Lower leg skin (tissue), 4 donors: ENCODE measurements at regions not wholly inside any gene's neighbourhood (a gene's known extent, or its start where the extent isn't known, plus 50 kb on each side); places are given as distances from the start of the nearest gene placed in this dataset.

Source experiments
- DNase-seq, 2 donors: peaks; one replicate each; pipeline ENCODE4 v3.0.0-alpha.2; 2019; ENCODE audit warnings: low spot score in 2 of 2
- H3K4me3 ChIP-seq: fragments of 200-600 bp; sonication (generic); 2 replicates; pipeline ENCODE4 v1.5.1; 2017; ENCODE audit warnings: mild to moderate bottlenecking, low read depth; ENCODE audit not compliant: poor library complexity, severe bottlenecking
- POLR2A ChIP-seq, 2 donors: fragments of 450-650 bp; IDR thresholded peaks; one replicate each; pipeline ENCODE4 v1.6.1; 2016 to 2017; ENCODE audit warnings: antibody characterized with exemption in 2 of 2, mild to moderate bottlenecking in 1 of 2, moderate library complexity in 1 of 2
- WGBS, 2 donors: methylation state at CpG; one replicate each; pipeline ENCODE4 v1.1.5; 2018; 5-methylcytosine and 5-hydroxymethylcytosine counted together
- intact Hi-C: fragments of 100-400 bp; cut with DNase I; formaldehyde crosslinking; loops from one replicate; pipeline ENCODE4 v1.15.0; 2023; ENCODE audit warnings: low total_unique reads
- TF ChIP-seq, protein P1 (sequence below), 3 donors: fragments of 450-650 bp; IDR thresholded peaks; one replicate each; pipeline ENCODE4 v1.5.1; 2016; ENCODE audit warnings: antibody characterized with exemption in 3 of 3, mild to moderate bottlenecking in 3 of 3, moderate library complexity in 2 of 3

DNA sequence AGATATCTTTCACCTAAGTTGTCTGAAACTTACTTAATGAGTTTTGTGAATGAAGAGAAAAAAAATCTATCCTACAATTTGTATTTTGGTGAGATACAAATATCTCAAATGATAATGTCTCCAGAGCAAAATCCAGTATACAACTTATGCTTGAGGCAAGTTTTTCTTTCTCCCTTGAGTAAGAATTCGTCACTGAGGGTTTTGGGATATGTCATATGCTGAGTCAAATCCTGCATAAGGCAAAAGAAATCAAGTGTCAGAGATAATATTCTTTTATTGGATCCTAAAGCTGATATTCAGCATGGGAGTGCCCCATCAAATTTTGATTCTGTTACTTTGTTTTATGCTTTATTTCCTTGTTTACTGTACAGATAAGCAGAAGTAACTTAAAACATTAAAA lies 1308.6 kb downstream of the ARAP2 start:
- WGBS, 2 donors, result 43 to 45% methylated on average over 1 of the region's 1 CpG
- intact Hi-C loops, result no loop called here
- TF ChIP-seq, protein P1, sequence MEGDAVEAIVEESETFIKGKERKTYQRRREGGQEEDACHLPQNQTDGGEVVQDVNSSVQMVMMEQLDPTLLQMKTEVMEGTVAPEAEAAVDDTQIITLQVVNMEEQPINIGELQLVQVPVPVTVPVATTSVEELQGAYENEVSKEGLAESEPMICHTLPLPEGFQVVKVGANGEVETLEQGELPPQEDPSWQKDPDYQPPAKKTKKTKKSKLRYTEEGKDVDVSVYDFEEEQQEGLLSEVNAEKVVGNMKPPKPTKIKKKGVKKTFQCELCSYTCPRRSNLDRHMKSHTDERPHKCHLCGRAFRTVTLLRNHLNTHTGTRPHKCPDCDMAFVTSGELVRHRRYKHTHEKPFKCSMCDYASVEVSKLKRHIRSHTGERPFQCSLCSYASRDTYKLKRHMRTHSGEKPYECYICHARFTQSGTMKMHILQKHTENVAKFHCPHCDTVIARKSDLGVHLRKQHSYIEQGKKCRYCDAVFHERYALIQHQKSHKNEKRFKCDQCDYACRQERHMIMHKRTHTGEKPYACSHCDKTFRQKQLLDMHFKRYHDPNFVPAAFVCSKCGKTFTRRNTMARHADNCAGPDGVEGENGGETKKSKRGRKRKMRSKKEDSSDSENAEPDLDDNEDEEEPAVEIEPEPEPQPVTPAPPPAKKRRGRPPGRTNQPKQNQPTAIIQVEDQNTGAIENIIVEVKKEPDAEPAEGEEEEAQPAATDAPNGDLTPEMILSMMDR (IDR thresholded peaks at IDR 0.05), result no peak
- no peak for TF ChIP-seq POLR2A (IDR thresholded peaks at IDR 0.05)
- DNase-seq, result no peak
- no peak overlapping the region for H3K4me3 ChIP-seq

GRCh38 chr4:34939073-34939472 lies 1305.2 kb downstream of the ARAP2 start:
- no peak for TF ChIP-seq POLR2A (IDR thresholded peaks at IDR 0.05)
- TF ChIP-seq, protein P1 (IDR thresholded peaks at IDR 0.05), result no peak
- no peak overlapping the region for H3K4me3 ChIP-seq
- WGBS, 2 donors, result 92 to 93% methylated on average over 14 of the region's 14 CpGs
- DNase-seq, result no peak
- intact Hi-C loops, result no loop called here

DNA sequence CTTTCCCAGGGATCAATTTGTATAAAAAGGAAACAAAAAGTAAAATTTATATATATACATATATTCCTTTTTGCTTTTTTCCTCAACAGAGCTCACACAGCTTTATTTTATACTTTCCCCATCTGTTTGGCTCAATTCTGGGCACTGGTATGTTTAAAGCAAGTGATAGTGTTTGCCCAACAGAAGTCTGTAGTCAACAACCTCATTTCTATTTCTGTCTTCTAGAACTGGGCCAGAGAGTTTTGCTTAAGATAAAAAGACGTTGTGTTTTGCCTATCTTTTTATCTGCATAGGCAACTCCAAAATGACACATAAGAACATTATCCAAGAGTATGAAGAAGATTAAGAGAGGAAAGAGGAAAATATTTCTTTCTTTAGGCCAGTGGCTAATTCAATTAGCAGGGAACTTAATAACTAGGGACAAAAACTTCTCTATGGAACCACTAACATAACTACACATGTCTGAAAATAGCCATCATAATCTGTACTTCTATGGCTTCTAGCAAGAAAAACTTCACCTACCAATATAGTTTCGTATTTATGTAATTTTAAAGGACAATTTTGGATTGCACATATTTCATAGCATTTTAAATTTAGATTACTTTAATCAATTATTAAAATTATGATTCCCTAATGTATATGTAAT lies 1300.5 kb downstream of the ARAP2 start:
- TF ChIP-seq, protein P1 (IDR thresholded peaks at IDR 0.05), result no peak
- no peak for TF ChIP-seq POLR2A (IDR thresholded peaks at IDR 0.05)
- H3K4me3 ChIP-seq, result no peak overlapping the region
- intact Hi-C loops, result no loop called here
- no peak for DNase-seq
- 47 to 69% methylated on average over 2 of the region's 2 CpGs for WGBS, 2 donors

DNA sequence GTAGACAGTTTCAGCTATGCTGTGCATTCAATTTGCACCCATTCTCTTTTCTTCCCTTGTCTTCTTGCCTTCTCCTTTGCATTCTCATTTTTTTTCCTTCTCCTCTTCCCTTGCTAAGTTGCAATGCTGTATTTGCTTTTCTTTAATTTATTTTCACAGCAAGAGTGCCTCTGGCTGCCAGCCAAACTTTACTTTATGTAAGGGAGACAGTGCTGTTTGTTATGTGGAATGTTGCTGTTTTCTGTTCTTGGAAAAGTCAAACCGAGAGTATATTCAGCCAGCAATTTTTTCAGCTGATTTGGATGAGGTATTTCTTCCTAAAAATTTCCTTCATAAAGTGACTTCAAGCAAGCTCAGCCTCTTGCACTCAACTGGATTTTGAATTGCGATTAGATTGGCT lies 1293.4 kb downstream of the ARAP2 start:
- no peak overlapping the region for H3K4me3 ChIP-seq
- 49 to 53% methylated on average over 2 of the region's 2 CpGs for WGBS, 2 donors
- no peak for DNase-seq
- no peak for TF ChIP-seq POLR2A (IDR thresholded peaks at IDR 0.05)
- TF ChIP-seq, protein P1 (IDR thresholded peaks at IDR 0.05), result no peak
- intact Hi-C loops, result no loop called here

DNA sequence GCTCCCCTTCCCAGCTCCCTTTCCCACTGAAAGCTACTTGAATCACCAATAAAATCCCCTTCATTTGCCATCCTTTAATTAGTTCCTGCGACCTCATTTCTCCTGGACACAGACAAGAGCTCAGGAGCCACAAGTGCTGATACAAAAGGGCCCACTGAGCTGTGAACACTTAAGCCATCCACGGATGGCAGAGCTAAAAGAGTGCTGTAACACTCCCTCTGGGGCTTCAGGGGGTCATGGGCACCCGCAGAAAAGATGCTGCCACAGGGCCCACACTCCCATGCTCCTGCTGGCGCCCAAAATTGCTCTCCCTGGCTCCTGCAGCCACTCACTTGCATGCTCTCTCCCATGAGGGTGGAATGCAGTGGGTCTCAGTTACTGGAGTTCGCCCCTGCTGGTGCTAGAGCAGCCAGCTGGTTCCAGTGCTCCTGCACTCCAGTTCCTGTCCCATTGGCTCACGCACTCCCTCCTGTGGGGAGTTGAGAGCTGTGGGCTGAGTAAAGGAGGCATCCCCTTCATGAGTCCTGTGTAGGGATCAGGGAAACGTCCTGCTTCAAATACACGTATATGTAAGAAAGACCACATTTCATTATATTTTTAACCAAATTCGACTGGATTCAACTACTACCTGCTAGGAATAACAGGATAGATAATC lies 1291.0 kb downstream of the ARAP2 start:
- WGBS, 2 donors, result 83 to 90% methylated on average over 9 of the region's 9 CpGs
- intact Hi-C loops, result no loop called here
- no peak for DNase-seq
- no peak overlapping the region for H3K4me3 ChIP-seq
- TF ChIP-seq, protein P1 (IDR thresholded peaks at IDR 0.05), result no peak
- no peak for TF ChIP-seq POLR2A (IDR thresholded peaks at IDR 0.05)
